HL-60 (cell line): ENCODE measurements at regions not wholly inside any gene's neighbourhood (a gene's known extent, or its start where the extent isn't known, plus 50 kb on each side); places are given as distances from the start of the nearest gene placed in this dataset.

Experiments used
- CTCF ChIP-seq: IDR thresholded peaks from one replicate; pipeline ENCODE4 v1.5.1; 2011; ENCODE audit warnings: low read length, control low read depth, inconsistent platforms; ENCODE audit not compliant: insufficient read depth
- POLR2AphosphoS5 ChIP-seq: IDR thresholded peaks from 2 replicates; pipeline ENCODE4 v1.6.1; 2012; ENCODE audit warnings: low read depth
- REST ChIP-seq: IDR thresholded peaks from 2 replicates; pipeline ENCODE4 v1.6.1; 2012; ENCODE audit warnings: low read depth; ENCODE audit not compliant: insufficient replicate concordance
- SPI1 ChIP-seq: IDR thresholded peaks from 2 replicates; pipeline ENCODE4 v1.6.1; 2012; ENCODE audit warnings: low read depth, mild to moderate bottlenecking, borderline replicate concordance

- TF ChIP-seq CTCF = no peak
- no peak for TF ChIP-seq POLR2AphosphoS5
- no peak for TF ChIP-seq SPI1
- TF ChIP-seq REST = no peak
Measured at GRCh38 chr4:59222221-59222620, 1977.9 kb upstream of the ADGRL3 start.
